Stomach (tissue), 8 donors: ENCODE measurements at regions not wholly inside any gene's neighbourhood (a gene's known extent, or its start where the extent isn't known, plus 50 kb on each side); places are given as distances from the start of the nearest gene placed in this dataset.

Experiments used
- DNase-seq, 2 donors: peaks; one replicate each; pipeline versions ENCODE4 v3.0.0 to v3.0.0-alpha.2; 2013 to 2019
- H3K27ac ChIP-seq, 5 donors: fragments of 200-600 bp in 4 of 5; sonication (generic) in 4 of 5; one replicate each; pipeline ENCODE4 v1.5.1; 2013 to 2019; ENCODE audit warnings: mild to moderate bottlenecking in 1 of 5, moderate library complexity in 1 of 5
- H3K27me3 ChIP-seq, 3 donors: fragments of 200-600 bp; sonication (generic); one replicate each; pipeline ENCODE4 v1.5.1; 2017 to 2019; ENCODE audit warnings: mixed run types in 1 of 3
- H3K36me3 ChIP-seq, 4 donors: fragments of 200-600 bp; sonication (generic); 1 replicate in 3 of 4; 2 replicates in 1 of 4; pipeline ENCODE4 v1.5.1; 2016 to 2019
- H3K4me1 ChIP-seq, 4 donors: fragments of 200-600 bp; sonication (generic); one replicate each; pipeline ENCODE4 v1.5.1; 2016 to 2019
- H3K4me3 ChIP-seq, 4 donors: fragments of 200-600 bp; sonication (generic) in 3 of 4; one replicate each; pipeline ENCODE4 v1.5.1; 2016 to 2019; ENCODE audit warnings: mild to moderate bottlenecking in 1 of 4
- H3K9me3 ChIP-seq, 4 donors: fragments of 200-600 bp; sonication (generic); one replicate each; pipeline ENCODE4 v1.5.1; 2016 to 2019
- CTCF ChIP-seq, 7 experiments: fragments of 450-650 bp in 4 of 7; fragments of 200-600 bp in 3 of 7; sonication (generic) in 3 of 7; IDR thresholded peaks; one replicate each; pipeline ENCODE4 v1.5.1; 2016 to 2019; ENCODE audit warnings: antibody characterized with exemption in 7 of 7, control low read depth in 2 of 7, mild to moderate bottlenecking in 1 of 7
- EP300 ChIP-seq: sonication (generic); formaldehyde crosslinking; IDR thresholded peaks from one replicate; pipeline ENCODE4 v1.6.1; 2017; ENCODE audit warnings: antibody characterized with exemption
- POLR2A ChIP-seq, 4 donors: fragments of 450-650 bp; IDR thresholded peaks; one replicate each; pipeline ENCODE4 v1.6.1; 2016; ENCODE audit warnings: antibody characterized with exemption in 4 of 4, control low read depth in 2 of 4, mild to moderate bottlenecking in 1 of 4, moderate library complexity in 1 of 4
- POLR2AphosphoS5 ChIP-seq, 3 donors: sonication (generic); formaldehyde crosslinking; IDR thresholded peaks; one replicate each; pipeline ENCODE4 v1.6.1; 2016; ENCODE audit warnings: antibody characterized with exemption in 3 of 3
- WGBS, 5 donors: extraction: QIAGEN DNeasy Blood & Tissue Kit in 3 of 5; methylation state at CpG; one replicate each; pipeline versions ENCODE4 v1.1.5 to v1.1.7; 2013 to 2018; 5-methylcytosine and 5-hydroxymethylcytosine counted together
- intact Hi-C: fragments of 100-400 bp; cut with DNase I; formaldehyde crosslinking; loops from one replicate; pipeline ENCODE4 v1.15.1; 2023; ENCODE audit warnings: low total_unique reads
- donor health status: healthy with polysubstance abuse.
- donor health status: Bipolar disorder and iron deficiency.
- donor health status: healthy.

GRCh38 chr2:145832681-145833080, 1312.8 kb upstream of the ZEB2 start:
- no peak for TF ChIP-seq EP300
- no peak for TF ChIP-seq POLR2A (IDR thresholded peaks at IDR 0.05)
- no peak for TF ChIP-seq CTCF (IDR thresholded peaks at IDR 0.05)
- no peak for TF ChIP-seq POLR2AphosphoS5 (IDR thresholded peaks at IDR 0.05)
- H3K27ac ChIP-seq, result no peak overlapping the region
- intact Hi-C loops, result no loop called here
- H3K4me3 ChIP-seq, result no peak overlapping the region
- 84 to 93% (median 88%) methylated on average over 5 of the region's 5 CpGs for WGBS, 5 donors
- no peaks in the 10 kb centered on the region for H3K4me1 ChIP-seq
- no peaks in the 10 kb centered on the region for H3K9me3 ChIP-seq
- DNase-seq, result no peak
- no peaks in the 10 kb centered on the region for H3K27me3 ChIP-seq
- no peaks in the 10 kb centered on the region for H3K36me3 ChIP-seq

- H3K27me3 ChIP-seq, result no peaks in the 10 kb centered on the region
- H3K4me1 ChIP-seq, result no peaks in the 10 kb centered on the region
- H3K9me3 ChIP-seq, result no peaks in the 10 kb centered on the region
- no peaks in the 10 kb centered on the region for H3K36me3 ChIP-seq
- TF ChIP-seq POLR2AphosphoS5 (IDR thresholded peaks at IDR 0.05) (no peak), CTCF (IDR thresholded peaks at IDR 0.05) (no peak), POLR2A (IDR thresholded peaks at IDR 0.05) (no peak), EP300 (no peak)
- no peak overlapping the region for H3K4me3 ChIP-seq
- no peak overlapping the region for H3K27ac ChIP-seq
- intact Hi-C loops, result no loop called here
- DNase-seq, result no peak
Measured at GRCh38 chr2:145829931-145830330, 1310.0 kb upstream of the ZEB2 start.

GRCh38 chr2:145827235-145827634, 1307.3 kb upstream of the ZEB2 start:
- no peak overlapping the region for H3K27ac ChIP-seq
- H3K4me1 ChIP-seq, result no peaks in the 10 kb centered on the region
- 94 to 98% (median 95%) methylated on average over 2 of the region's 2 CpGs for WGBS, 5 donors
- no peaks in the 10 kb centered on the region for H3K36me3 ChIP-seq
- intact Hi-C loops, result no loop called here
- no peak overlapping the region for H3K4me3 ChIP-seq
- no peak for DNase-seq
- H3K27me3 ChIP-seq, result no peaks in the 10 kb centered on the region
- TF ChIP-seq EP300 (no peak), POLR2AphosphoS5 (IDR thresholded peaks at IDR 0.05) (no peak), POLR2A (IDR thresholded peaks at IDR 0.05) (no peak), CTCF (IDR thresholded peaks at IDR 0.05) (no peak)
- no peaks in the 10 kb centered on the region for H3K9me3 ChIP-seq

GRCh38 chr2:145824384-145824783, 1304.5 kb upstream of the ZEB2 start:
- Histone ChIP-seq H3K27ac (no peak overlapping the region), H3K4me1 (no peaks in the 10 kb centered on the region), H3K9me3 (no peaks in the 10 kb centered on the region), H3K36me3 (no peaks in the 10 kb centered on the region), H3K4me3 (no peak overlapping the region), H3K27me3 (no peaks in the 10 kb centered on the region)
- intact Hi-C loops, result no loop called here
- DNase-seq, result no peak
- WGBS, 5 donors, result 79 to 89% (median 84%) methylated on average over 3 of the region's 3 CpGs
- TF ChIP-seq EP300, result no peak
- no peak for TF ChIP-seq CTCF (IDR thresholded peaks at IDR 0.05)
- TF ChIP-seq POLR2AphosphoS5 (IDR thresholded peaks at IDR 0.05), result no peak
- TF ChIP-seq POLR2A (IDR thresholded peaks at IDR 0.05), result no peak
